HCT116 (cell line): ENCODE measurements at regions not wholly inside any gene's neighbourhood (a gene's known extent, or its start where the extent isn't known, plus 50 kb on each side); places are given as distances from the start of the nearest gene placed in this dataset.

Experiments
- EZH2 ChIP-seq: fragments of 200-600 bp; sonication (generic); IDR thresholded peaks from 2 replicates; pipeline ENCODE4 v1.6.1; 2017; ENCODE audit warnings: antibody characterized with exemption, mixed run types
- POLR2AphosphoS5 ChIP-seq: IDR thresholded peaks from 2 replicates; pipeline ENCODE4 v1.6.1; 2011; ENCODE audit warnings: mild to moderate bottlenecking, low read depth, low read length, moderate library complexity
- TF ChIP-seq, protein P1 (sequence below), 3 experiments: fragments of 200-600 bp in 1 of 3; sonication (generic) in 1 of 3; IDR thresholded peaks in 2 of 3; conservative IDR thresholded peaks in 1 of 3; 2 replicates each; pipeline ENCODE4 v1.5.1; 2012 to 2017; ENCODE audit warnings: low read depth in 2 of 3, low read length in 2 of 3, antibody characterized with exemption in 1 of 3, borderline replicate concordance in 1 of 3, control low read depth in 1 of 3, mild to moderate bottlenecking in 1 of 3, mixed read lengths in 1 of 3, mixed run types in 1 of 3, moderate library complexity in 1 of 3; ENCODE audit not compliant: insufficient read depth in 1 of 3

DNA sequence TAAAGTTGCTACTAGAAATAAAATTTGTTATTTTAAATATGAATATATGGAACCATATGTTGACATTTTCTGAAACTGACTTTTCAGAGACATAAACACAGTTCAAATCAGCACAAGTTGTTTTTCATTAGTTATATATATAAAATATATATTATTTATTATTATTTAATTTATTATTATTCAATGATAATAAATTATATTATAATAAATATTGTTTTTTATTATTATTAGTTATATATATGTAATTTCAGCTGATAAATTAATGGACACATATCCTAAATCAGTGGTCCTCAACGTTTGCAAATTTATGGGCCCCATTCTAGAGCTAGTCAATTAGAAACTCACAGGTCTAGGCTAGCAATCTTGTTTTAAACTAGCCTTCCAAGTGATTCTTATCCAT, 809.3 kb downstream of the C4orf33 start:
- TF ChIP-seq POLR2AphosphoS5: no peak
- no peak for TF ChIP-seq EZH2
- TF ChIP-seq, protein P1, sequence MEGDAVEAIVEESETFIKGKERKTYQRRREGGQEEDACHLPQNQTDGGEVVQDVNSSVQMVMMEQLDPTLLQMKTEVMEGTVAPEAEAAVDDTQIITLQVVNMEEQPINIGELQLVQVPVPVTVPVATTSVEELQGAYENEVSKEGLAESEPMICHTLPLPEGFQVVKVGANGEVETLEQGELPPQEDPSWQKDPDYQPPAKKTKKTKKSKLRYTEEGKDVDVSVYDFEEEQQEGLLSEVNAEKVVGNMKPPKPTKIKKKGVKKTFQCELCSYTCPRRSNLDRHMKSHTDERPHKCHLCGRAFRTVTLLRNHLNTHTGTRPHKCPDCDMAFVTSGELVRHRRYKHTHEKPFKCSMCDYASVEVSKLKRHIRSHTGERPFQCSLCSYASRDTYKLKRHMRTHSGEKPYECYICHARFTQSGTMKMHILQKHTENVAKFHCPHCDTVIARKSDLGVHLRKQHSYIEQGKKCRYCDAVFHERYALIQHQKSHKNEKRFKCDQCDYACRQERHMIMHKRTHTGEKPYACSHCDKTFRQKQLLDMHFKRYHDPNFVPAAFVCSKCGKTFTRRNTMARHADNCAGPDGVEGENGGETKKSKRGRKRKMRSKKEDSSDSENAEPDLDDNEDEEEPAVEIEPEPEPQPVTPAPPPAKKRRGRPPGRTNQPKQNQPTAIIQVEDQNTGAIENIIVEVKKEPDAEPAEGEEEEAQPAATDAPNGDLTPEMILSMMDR (IDR thresholded peaks at IDR 0.05 in 2 of 3, conservative IDR thresholded peaks at IDR 0.05 in 1 of 3; ENCODE audit: borderline replicate concordance in 1 of 3, insufficient read depth in 1 of 3, low read depth in 2 of 3, low read length in 2 of 3): no peak
